Stomach (tissue), 8 donors: ENCODE measurements at regions not wholly inside any gene's neighbourhood (a gene's known extent, or its start where the extent isn't known, plus 50 kb on each side); places are given as distances from the start of the nearest gene placed in this dataset.

ENCODE experiments used
- DNase-seq, 2 donors: peaks; one replicate each; pipeline versions ENCODE4 v3.0.0 to v3.0.0-alpha.2; 2013 to 2019
- H3K27ac ChIP-seq, 5 donors: fragments of 200-600 bp in 4 of 5; sonication (generic) in 4 of 5; one replicate each; pipeline ENCODE4 v1.5.1; 2013 to 2019; ENCODE audit warnings: mild to moderate bottlenecking in 1 of 5, moderate library complexity in 1 of 5
- H3K27me3 ChIP-seq, 3 donors: fragments of 200-600 bp; sonication (generic); one replicate each; pipeline ENCODE4 v1.5.1; 2017 to 2019; ENCODE audit warnings: mixed run types in 1 of 3
- H3K36me3 ChIP-seq, 4 donors: fragments of 200-600 bp; sonication (generic); 1 replicate in 3 of 4; 2 replicates in 1 of 4; pipeline ENCODE4 v1.5.1; 2016 to 2019
- H3K4me1 ChIP-seq, 4 donors: fragments of 200-600 bp; sonication (generic); one replicate each; pipeline ENCODE4 v1.5.1; 2016 to 2019
- H3K4me3 ChIP-seq, 4 donors: fragments of 200-600 bp; sonication (generic) in 3 of 4; one replicate each; pipeline ENCODE4 v1.5.1; 2016 to 2019; ENCODE audit warnings: mild to moderate bottlenecking in 1 of 4
- H3K9me3 ChIP-seq, 4 donors: fragments of 200-600 bp; sonication (generic); one replicate each; pipeline ENCODE4 v1.5.1; 2016 to 2019
- CTCF ChIP-seq, 7 experiments: fragments of 450-650 bp in 4 of 7; fragments of 200-600 bp in 3 of 7; sonication (generic) in 3 of 7; IDR thresholded peaks; one replicate each; pipeline ENCODE4 v1.5.1; 2016 to 2019; ENCODE audit warnings: antibody characterized with exemption in 7 of 7, control low read depth in 2 of 7, mild to moderate bottlenecking in 1 of 7
- EP300 ChIP-seq: sonication (generic); formaldehyde crosslinking; IDR thresholded peaks from one replicate; pipeline ENCODE4 v1.6.1; 2017; ENCODE audit warnings: antibody characterized with exemption
- POLR2A ChIP-seq, 4 donors: fragments of 450-650 bp; IDR thresholded peaks; one replicate each; pipeline ENCODE4 v1.6.1; 2016; ENCODE audit warnings: antibody characterized with exemption in 4 of 4, control low read depth in 2 of 4, mild to moderate bottlenecking in 1 of 4, moderate library complexity in 1 of 4
- POLR2AphosphoS5 ChIP-seq, 3 donors: sonication (generic); formaldehyde crosslinking; IDR thresholded peaks; one replicate each; pipeline ENCODE4 v1.6.1; 2016; ENCODE audit warnings: antibody characterized with exemption in 3 of 3
- WGBS, 5 donors: extraction: QIAGEN DNeasy Blood & Tissue Kit in 3 of 5; methylation state at CpG; one replicate each; pipeline versions ENCODE4 v1.1.5 to v1.1.7; 2013 to 2018; 5-methylcytosine and 5-hydroxymethylcytosine counted together
- intact Hi-C: fragments of 100-400 bp; cut with DNase I; formaldehyde crosslinking; loops from one replicate; pipeline ENCODE4 v1.15.1; 2023; ENCODE audit warnings: low total_unique reads
- donor health status: healthy with polysubstance abuse.
- donor health status: Bipolar disorder and iron deficiency.
- donor health status: healthy.

DNA sequence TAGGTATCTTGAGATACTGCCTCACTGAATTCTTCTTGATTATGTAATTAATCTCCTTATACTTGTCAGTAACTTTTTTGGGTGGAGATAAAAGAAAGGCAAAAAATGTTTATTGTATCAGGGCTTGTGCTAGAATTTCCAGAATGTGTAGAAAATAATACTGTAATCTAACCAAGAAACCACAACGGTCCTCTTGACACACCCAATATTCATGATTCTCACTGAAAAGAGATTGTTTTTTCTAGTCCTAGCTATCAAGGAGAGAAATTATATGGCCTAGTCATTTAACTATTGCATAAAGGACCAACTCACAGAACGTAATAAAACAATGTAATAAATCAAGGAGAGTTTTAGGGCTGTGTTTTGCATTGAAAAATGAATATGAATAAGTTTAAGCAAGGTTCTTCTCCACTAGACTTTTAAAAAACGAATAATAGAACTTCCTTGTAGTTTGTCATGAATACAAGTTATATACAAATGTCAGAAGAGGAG lies 80.0 kb upstream of the STEAP4 start:
- no peaks in the 10 kb centered on the region for H3K9me3 ChIP-seq
- no peak for TF ChIP-seq EP300
- no peak for TF ChIP-seq POLR2A (IDR thresholded peaks at IDR 0.05)
- TF ChIP-seq CTCF (IDR thresholded peaks at IDR 0.05), result no peak
- TF ChIP-seq POLR2AphosphoS5 (IDR thresholded peaks at IDR 0.05), result no peak
- WGBS, 5 donors, result 67 to 75% (median 70%) methylated on average over 3 of the region's 3 CpGs
- no peak overlapping the region for H3K27ac ChIP-seq
- intact Hi-C loops, result no loop called here
- no peak overlapping the region for H3K4me3 ChIP-seq
- H3K4me1 ChIP-seq, result no peaks in the 10 kb centered on the region
- no peak for DNase-seq
- H3K27me3 ChIP-seq, result no peaks in the 10 kb centered on the region
- no peaks in the 10 kb centered on the region for H3K36me3 ChIP-seq

- no peak overlapping the region for H3K27ac ChIP-seq
- no peak for DNase-seq
- peaks cover 0 to 10% (median 1%) of the 10 kb centered on the region in 4 donors for H3K9me3 ChIP-seq
- no peaks in the 10 kb centered on the region for H3K36me3 ChIP-seq
- intact Hi-C loops, result no loop called here
- TF ChIP-seq EP300, result no peak
- TF ChIP-seq POLR2AphosphoS5 (IDR thresholded peaks at IDR 0.05), result no peak
- no peak for TF ChIP-seq POLR2A (IDR thresholded peaks at IDR 0.05)
- TF ChIP-seq CTCF (IDR thresholded peaks at IDR 0.05), result no peak
- WGBS, 5 donors, result 45 to 67% (median 59%) methylated on average over 1 of the region's 1 CpG
- no peaks in the 10 kb centered on the region for H3K27me3 ChIP-seq
- H3K4me3 ChIP-seq, result no peak overlapping the region
- no peaks in the 10 kb centered on the region for H3K4me1 ChIP-seq
Measured at GRCh38 chr7:88377434-88377833, 70.7 kb upstream of the STEAP4 start.

DNA sequence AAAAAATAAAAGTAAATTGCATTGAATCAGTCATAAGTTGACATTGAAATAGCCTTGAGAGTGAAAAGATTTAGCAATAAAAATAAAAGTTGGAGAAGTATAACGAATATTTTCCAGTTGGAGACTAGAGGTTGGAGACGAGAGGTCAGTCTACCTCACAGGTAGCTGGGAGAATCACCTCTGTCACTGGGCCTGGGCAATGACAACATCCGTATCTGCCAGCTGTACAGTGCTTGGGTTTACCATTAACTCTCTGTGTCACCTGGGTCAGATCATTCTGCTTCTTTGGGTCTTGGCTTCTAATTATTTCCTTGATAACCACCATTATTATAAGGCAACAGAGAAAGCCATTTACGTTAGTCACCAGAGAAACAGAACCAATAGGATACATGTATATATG lies 62.0 kb upstream of the STEAP4 start:
- H3K27ac ChIP-seq, result no peak overlapping the region
- no peaks in the 10 kb centered on the region for H3K27me3 ChIP-seq
- 89 to 94% (median 93%) methylated on average over 4 of the region's 4 CpGs for WGBS, 5 donors
- no peak for DNase-seq
- no peak for TF ChIP-seq EP300
- TF ChIP-seq POLR2AphosphoS5 (IDR thresholded peaks at IDR 0.05), result no peak
- TF ChIP-seq POLR2A (IDR thresholded peaks at IDR 0.05), result no peak
- no peak for TF ChIP-seq CTCF (IDR thresholded peaks at IDR 0.05)
- H3K9me3 ChIP-seq, result no peaks in the 10 kb centered on the region
- H3K4me1 ChIP-seq, result no peaks in the 10 kb centered on the region
- H3K4me3 ChIP-seq, result no peak overlapping the region
- intact Hi-C loops, result no loop called here
- H3K36me3 ChIP-seq, result no peaks in the 10 kb centered on the region

DNA sequence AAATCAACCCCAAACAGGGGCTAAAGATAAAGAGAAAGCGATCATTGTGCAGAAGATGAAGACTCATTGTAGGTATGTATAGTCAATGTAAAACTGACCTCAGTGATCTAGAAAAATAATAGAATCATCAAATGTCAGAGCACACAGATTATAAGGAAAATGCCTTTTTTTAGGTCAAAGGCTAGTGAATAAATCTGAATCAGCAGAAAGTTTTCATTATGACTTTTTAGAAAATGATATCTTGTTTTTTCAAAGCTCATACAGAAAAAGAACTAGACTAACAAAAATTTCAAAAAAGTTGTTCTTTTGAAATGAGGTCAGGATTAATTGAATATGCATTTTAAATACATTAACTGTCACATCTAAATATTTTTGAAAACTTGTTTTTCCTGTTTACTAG lies 60.2 kb upstream of the STEAP4 start:
- no peak for DNase-seq
- intact Hi-C loops, result no loop called here
- Histone ChIP-seq H3K27me3 (no peaks in the 10 kb centered on the region), H3K27ac (no peak overlapping the region), H3K36me3 (no peaks in the 10 kb centered on the region), H3K4me1 (no peaks in the 10 kb centered on the region), H3K9me3 (no peaks in the 10 kb centered on the region), H3K4me3 (no peak overlapping the region)
- TF ChIP-seq POLR2AphosphoS5 (IDR thresholded peaks at IDR 0.05) (no peak), CTCF (IDR thresholded peaks at IDR 0.05) (no peak), EP300 (no peak)
- 86 to 100% (median 94%) methylated on average over 1 of the region's 1 CpG for WGBS, 5 donors
